Ectodermal cell (in vitro differentiated cells): ENCODE measurements at regions not wholly inside any gene's neighbourhood (a gene's known extent, or its start where the extent isn't known, plus 50 kb on each side); places are given as distances from the start of the nearest gene placed in this dataset.

Source experiments
- H3K27ac ChIP-seq: 2 replicates; pipeline ENCODE4 v1.7.0; 2013; ENCODE audit warnings: mild to moderate bottlenecking, low read depth, low read length; ENCODE audit not compliant: insufficient read depth, poor library complexity, severe bottlenecking
- H3K27me3 ChIP-seq: 2 replicates; pipeline ENCODE4 v1.7.0; 2013; ENCODE audit warnings: mild to moderate bottlenecking, low read length; ENCODE audit not compliant: insufficient read depth, control insufficient read depth, poor library complexity, severe bottlenecking
- H3K36me3 ChIP-seq: one replicate; pipeline ENCODE4 v1.7.0; 2013; ENCODE audit warnings: low read length; ENCODE audit not compliant: control insufficient read depth, insufficient read depth
- H3K4me1 ChIP-seq: one replicate; pipeline ENCODE4 v1.7.0; 2013; ENCODE audit warnings: low read length; ENCODE audit not compliant: control insufficient read depth, insufficient read depth
- H3K4me3 ChIP-seq: 2 replicates; pipeline ENCODE4 v1.7.0; 2013; ENCODE audit warnings: low read depth, low read length, control low read depth; ENCODE audit not compliant: insufficient read depth
- H3K9me3 ChIP-seq: 2 replicates; pipeline ENCODE4 v1.7.0; 2013; ENCODE audit warnings: mild to moderate bottlenecking, low read length, moderate library complexity; ENCODE audit not compliant: control insufficient read depth
- WGBS, 2 experiments: methylation state at CpG; one replicate each; pipeline ENCODE4 v1.1.7; 2013; ENCODE audit warnings: missing lambda C conversion rate in 2 of 2; 5-methylcytosine and 5-hydroxymethylcytosine counted together

DNA sequence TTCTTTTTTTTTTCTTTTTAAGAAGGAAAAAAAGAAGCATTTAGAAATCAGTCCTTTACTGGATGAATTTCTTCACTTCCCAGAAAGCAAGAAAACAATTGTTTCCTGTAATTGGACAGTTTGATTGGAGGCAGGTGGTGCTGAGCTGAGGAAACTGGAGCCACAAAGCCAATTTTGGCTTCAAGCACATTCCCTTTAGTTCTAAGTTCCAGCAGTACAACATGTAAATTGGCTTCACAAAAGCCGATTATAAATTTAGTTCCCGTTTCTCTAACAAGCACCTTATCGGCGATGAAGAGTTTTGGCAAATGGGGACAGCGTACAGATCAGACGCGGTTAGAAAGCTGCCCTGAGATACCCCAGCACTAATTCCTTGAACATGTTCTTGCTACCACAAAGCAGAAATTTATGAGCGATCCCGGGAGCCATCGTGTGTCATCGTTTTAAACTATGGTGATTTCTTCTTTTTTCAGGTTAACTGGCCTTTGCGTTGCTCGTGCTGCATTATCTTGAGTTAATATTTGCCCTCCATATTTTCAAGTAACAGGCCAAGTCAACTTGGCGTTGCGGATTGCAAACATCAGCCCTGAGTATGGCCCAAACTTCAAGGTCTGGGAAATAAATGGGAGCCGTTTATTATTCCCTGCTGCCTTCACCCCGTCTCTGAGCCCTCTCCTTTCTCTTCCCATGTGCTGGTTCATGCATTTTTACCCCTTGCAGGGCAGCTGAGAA lies 190.4 kb upstream of the ID2 start:
- Histone ChIP-seq H3K4me3 (no peak overlapping the region), H3K4me1 (peaks cover 22% of the 10 kb centered on the region), H3K9me3 (no peaks in the 10 kb centered on the region), H3K27ac (no peak overlapping the region), H3K36me3 (no peaks in the 10 kb centered on the region), H3K27me3 (no peaks in the 10 kb centered on the region)
- 94 to 95% methylated on average over 17 of the region's 17 CpGs for WGBS, 2 experiments

- H3K4me1 ChIP-seq: peaks cover 7% of the 10 kb centered on the region
- no peaks in the 10 kb centered on the region for H3K9me3 ChIP-seq
- H3K27ac ChIP-seq: no peak overlapping the region
- H3K27me3 ChIP-seq: no peaks in the 10 kb centered on the region
- no peaks in the 10 kb centered on the region for H3K36me3 ChIP-seq
- no peak overlapping the region for H3K4me3 ChIP-seq
- WGBS, 2 experiments: 77 to 80% methylated on average over 9 of the region's 9 CpGs
Measured at GRCh38 chr2:8494151-8494550, 187.7 kb upstream of the ID2 start.

- Histone ChIP-seq H3K36me3 (no peaks in the 10 kb centered on the region), H3K27ac (no peak overlapping the region), H3K9me3 (no peaks in the 10 kb centered on the region), H3K4me1 (peaks cover 7% of the 10 kb centered on the region), H3K4me3 (no peak overlapping the region), H3K27me3 (no peaks in the 10 kb centered on the region)
- WGBS, 2 experiments: 88 to 91% methylated on average over 3 of the region's 3 CpGs
Measured at GRCh38 chr2:8494589-8494988, 187.3 kb upstream of the ID2 start.

- H3K36me3 ChIP-seq: no peaks in the 10 kb centered on the region
- peaks cover 7% of the 10 kb centered on the region for H3K4me1 ChIP-seq
- WGBS, 2 experiments: 93 to 94% methylated on average over 12 of the region's 12 CpGs
- no peaks in the 10 kb centered on the region for H3K27me3 ChIP-seq
- no peak overlapping the region for H3K4me3 ChIP-seq
- H3K9me3 ChIP-seq: no peaks in the 10 kb centered on the region
- no peak overlapping the region for H3K27ac ChIP-seq
Measured at GRCh38 chr2:8495189-8495989, 186.5 kb upstream of the ID2 start.

GRCh38 chr2:8496079-8496478 lies 185.8 kb upstream of the ID2 start:
- H3K4me1 ChIP-seq: peaks cover 7% of the 10 kb centered on the region
- H3K4me3 ChIP-seq: no peak overlapping the region
- H3K9me3 ChIP-seq: no peaks in the 10 kb centered on the region
- WGBS, 2 experiments: 91 to 92% methylated on average over 4 of the region's 4 CpGs
- H3K27ac ChIP-seq: no peak overlapping the region
- no peaks in the 10 kb centered on the region for H3K36me3 ChIP-seq
- H3K27me3 ChIP-seq: no peaks in the 10 kb centered on the region

GRCh38 chr2:8496617-8497016 lies 185.2 kb upstream of the ID2 start:
- Histone ChIP-seq H3K36me3 (no peaks in the 10 kb centered on the region), H3K27ac (no peak overlapping the region), H3K27me3 (no peaks in the 10 kb centered on the region), H3K4me3 (no peak overlapping the region), H3K9me3 (no peaks in the 10 kb centered on the region), H3K4me1 (peaks cover 7% of the 10 kb centered on the region)
- WGBS, 2 experiments: 88 to 91% methylated on average over 4 of the region's 4 CpGs

GRCh38 chr2:8498994-8499393 lies 182.9 kb upstream of the ID2 start:
- Histone ChIP-seq H3K4me1 (peaks cover 4% of the 10 kb centered on the region), H3K27me3 (no peaks in the 10 kb centered on the region), H3K9me3 (no peaks in the 10 kb centered on the region), H3K36me3 (no peaks in the 10 kb centered on the region), H3K4me3 (no peak overlapping the region), H3K27ac (no peak overlapping the region)
- 93 to 97% methylated on average over 3 of the region's 3 CpGs for WGBS, 2 experiments

DNA sequence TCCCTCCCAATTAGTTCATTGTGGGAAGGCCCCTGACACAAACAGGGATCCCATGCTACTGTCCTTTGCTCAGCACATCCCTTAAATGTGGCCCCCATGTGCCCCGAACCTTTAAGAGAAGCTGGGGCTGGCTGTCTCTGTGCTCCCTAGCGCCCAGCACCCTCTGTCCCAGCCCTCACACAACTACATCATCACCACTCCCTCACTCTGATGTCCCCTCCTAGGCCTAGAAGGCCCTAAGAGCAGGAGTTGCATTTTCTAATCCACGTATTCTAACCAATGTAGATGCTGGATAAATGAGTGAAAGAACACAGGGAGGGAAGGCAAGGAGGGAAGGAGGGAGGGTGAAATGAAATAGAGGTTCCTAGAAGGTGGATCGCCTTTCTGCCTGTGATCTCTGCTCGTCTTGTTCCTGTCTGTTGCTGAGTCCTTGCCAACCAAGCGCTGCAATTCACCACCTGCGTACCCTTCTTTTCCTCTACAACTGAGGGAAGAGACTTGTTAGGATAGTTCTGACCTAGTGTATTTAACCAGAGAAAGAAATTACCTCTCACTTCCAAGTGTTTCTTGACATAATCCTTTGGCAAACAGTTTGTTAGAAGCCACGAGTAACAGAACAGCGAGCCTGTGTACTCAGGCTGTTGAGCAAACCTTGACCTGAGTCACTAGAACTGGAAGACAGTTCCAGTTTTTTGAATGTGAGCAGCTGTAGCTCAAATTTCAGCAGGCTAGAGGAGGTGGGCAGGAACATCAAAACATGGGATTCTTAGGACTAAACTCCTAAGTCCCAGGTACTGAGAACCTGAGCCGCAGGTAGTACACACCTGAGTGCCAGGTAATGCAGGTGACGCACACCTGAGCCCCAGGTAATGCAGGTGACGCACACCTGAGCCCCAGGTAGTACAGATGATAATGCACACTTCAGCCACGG lies 181.5 kb upstream of the ID2 start:
- no peak overlapping the region for H3K4me3 ChIP-seq
- WGBS, 2 experiments: 93% methylated on average over 13 of the region's 13 CpGs
- H3K27ac ChIP-seq: no peak overlapping the region
- no peaks in the 10 kb centered on the region for H3K9me3 ChIP-seq
- H3K27me3 ChIP-seq: no peaks in the 10 kb centered on the region
- peaks cover 7% of the 10 kb centered on the region for H3K4me1 ChIP-seq
- no peaks in the 10 kb centered on the region for H3K36me3 ChIP-seq

GRCh38 chr2:8501061-8501720 lies 180.7 kb upstream of the ID2 start:
- no peaks in the 10 kb centered on the region for H3K36me3 ChIP-seq
- WGBS, 2 experiments: 93 to 95% methylated on average over 7 of the region's 7 CpGs
- H3K27ac ChIP-seq: no peak overlapping the region
- H3K27me3 ChIP-seq: no peaks in the 10 kb centered on the region
- H3K4me1 ChIP-seq: peaks cover 11% of the 10 kb centered on the region
- no peaks in the 10 kb centered on the region for H3K9me3 ChIP-seq
- H3K4me3 ChIP-seq: no peak overlapping the region
